NCI-H187 (cell line): ENCODE measurements at regions not wholly inside any gene's neighbourhood (a gene's known extent, or its start where the extent isn't known, plus 50 kb on each side); places are given as distances from the start of the nearest gene placed in this dataset.
"Not testable (repeated sequence)": the region's sequence is repeated elsewhere in the genome, so short reads cannot be mapped to it uniquely, and the experiment has no call there.

Experiments
- DNase-seq, 2 experiments: peaks; one replicate each; lab custom pipeline; 2025; lab: John Stamatoyannopoulos, UW

- no peak for DNase-seq
Observed at GRCh38 chr6:27854421-27854820, 57.8 kb downstream of the OR2B2 start.

- no peak for DNase-seq
Observed at GRCh38 chr6:27851440-27851839, 60.8 kb downstream of the OR2B2 start.

DNA sequence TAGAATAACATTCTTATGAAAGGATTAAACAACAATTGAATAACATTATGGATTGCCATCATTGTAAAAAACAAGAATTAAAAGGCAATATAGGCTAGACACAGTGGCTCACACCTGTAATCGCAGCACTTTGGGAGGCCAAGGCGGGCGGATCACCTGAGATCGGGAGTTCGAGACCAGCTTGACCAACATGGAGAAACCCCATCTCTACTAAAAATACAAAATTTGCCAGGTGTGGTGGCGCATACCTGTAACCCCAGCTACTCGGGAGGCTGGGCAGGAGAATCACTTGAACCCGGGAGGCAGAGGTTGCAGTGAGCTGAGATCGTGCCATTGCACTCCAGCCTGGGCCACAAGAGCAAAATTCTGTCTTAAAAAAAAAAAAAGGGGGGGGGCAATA, 63.2 kb downstream of the OR2B2 start:
- not testable (repeated sequence) for DNase-seq

DNA sequence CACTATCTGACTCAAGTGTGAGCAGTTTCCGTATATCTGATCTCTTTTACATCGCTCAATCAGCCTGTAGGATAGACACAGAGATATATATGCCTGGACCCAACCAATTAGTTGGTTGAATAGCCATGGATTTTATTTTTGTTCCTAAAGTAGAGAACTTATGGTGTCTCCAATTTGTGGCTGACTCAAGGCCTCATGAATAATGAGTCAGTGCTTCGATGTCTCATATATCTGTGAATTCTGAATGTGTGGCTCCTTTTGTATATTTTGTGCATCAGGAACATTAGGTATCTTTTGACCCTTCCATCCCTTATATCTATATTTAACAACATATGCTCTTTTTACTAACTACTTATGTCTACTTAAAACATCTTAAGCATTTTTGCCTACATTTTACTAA, 64.5 kb downstream of the OR2B2 start:
- no peak for DNase-seq

- no peak for DNase-seq
Observed at GRCh38 chr6:27840572-27840971, 71.6 kb downstream of the OR2B2 start.

GRCh38 chr6:27839626-27840475, 72.3 kb downstream of the OR2B2 start:
- DNase-seq: no peak

- peak in 1 of 2 experiments; percentile 43 for DNase-seq
Observed at GRCh38 chr6:27838945-27839625, 73.1 kb downstream of the OR2B2 start.

DNA sequence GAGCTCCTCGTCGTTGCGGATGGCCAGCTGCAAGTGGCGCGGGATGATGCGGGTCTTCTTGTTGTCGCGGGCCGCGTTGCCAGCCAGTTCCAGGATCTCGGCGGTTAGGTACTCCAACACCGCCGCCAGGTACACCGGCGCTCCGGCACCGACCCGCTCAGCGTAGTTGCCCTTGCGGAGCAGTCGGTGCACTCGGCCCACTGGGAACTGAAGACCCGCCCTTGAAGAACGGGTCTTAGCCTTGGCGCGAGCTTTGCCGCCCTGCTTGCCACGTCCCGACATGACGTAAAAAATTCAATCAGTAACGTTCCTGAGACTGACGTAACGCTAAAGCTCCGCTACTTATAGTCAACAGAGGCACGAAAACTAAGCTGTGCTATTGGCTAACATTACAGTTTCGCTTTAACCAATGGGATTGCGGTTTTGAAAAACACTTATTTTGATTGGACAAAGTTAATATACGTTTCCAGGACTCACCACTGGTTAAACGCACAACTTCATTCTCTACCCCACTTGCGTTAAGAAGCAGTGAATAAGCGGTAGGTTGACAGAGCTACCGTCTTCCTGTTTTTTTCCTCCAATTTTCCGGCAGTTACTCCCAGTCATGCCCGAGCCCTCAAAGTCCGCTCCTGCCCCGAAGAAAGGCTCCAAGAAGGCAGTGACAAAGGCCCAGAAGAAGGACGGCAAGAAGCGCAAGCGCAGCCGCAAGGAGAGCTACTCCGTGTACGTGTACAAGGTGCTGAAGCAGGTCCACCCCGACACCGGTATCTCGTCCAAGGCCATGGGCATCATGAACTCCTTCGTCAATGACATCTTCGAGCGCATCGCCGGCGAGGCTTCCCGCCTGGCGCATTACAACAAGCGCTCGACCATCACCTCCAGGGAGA, 73.9 kb downstream of the OR2B2 start:
- peak; percentile 91 to 94 for DNase-seq

DNA sequence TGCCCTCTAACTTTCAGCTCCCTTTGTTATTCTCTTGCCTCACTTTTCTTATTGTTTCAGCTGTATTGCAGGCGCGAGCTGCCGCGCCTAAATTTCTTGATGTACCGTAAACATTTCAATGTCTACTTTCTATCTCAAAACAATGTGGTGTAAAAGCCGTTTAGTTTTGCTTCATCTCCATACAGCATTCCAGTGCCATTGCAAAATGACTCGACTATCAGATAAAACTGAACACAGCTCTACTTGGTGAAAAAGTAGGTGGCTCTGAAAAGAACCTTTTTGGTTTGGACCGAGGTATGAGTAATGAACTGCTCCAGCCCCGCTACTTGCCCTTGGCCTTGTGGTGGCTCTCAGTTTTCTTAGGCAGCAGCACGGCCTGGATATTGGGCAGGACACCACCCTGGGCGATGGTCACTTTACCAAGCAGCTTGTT, 74.6 kb downstream of the OR2B2 start:
- peak in 1 of 2 experiments; percentile 83 for DNase-seq

GRCh38 chr6:27836783-27837624, 75.2 kb downstream of the OR2B2 start:
- peak; percentile 68 to 79 for DNase-seq

DNA sequence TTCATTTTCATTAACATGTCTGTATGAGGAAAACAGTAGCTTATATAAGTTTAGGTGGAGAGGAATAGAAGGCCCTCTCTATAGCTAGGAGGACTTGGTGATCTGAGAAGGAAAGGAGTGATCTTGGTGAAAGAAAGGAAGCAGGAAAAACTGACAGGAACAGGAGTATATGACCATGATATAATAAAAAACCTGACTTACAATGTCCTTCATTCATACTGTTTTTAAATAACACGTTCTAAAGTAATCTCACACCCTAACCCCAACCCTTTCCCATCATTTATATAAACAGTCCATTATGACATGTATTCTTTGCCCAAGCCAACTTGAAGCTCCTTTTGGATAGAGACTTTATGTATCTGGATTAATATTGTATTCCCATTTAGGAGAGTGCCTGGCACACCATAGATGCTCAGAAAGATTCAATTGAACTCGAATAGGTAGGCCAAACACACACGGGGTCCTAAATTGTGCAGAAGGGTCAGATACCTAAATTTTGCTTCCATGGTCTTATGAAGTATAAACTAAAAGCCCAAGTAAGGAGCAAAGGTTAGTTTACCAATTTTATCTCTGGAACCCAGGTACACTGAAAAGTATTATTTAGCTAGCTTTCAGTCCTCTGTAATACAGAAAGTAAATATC, 75.9 kb downstream of the OR2B2 start:
- peak in 1 of 2 experiments; percentile 58 for DNase-seq

DNA sequence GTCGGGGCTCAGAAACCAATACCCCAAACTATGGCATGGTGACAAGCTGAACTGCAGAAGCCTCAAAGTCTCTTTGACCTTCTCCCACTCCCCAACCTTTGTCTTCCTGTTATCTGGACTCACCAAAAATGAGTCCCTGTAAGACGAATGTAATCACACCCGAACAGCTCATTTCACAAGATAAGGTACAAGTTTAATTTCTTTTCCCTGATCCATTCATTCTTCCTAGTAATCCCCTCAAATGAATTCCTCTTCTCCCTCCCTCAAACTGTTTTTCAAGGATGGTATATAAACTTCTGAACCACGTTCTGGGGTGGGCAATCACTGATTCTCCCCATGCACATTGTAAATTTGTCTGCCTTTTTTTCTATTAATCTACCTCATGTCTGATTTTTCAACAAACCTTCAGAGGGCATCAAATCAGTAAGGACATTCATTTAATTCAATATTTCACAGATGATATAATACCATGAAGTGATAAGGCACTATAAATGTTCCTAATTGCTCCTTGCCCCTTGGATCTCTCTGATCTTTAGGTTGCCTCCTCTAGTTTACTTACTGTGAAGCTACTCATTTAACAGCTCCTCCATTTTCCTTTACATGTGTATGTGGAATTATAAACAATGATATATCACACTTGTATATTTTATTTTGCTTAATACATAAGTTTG, 77.2 kb downstream of the OR2B2 start:
- DNase-seq: no peak

GRCh38 chr6:27834384-27834783, 77.8 kb downstream of the OR2B2 start:
- no peak for DNase-seq

GRCh38 chr6:27831434-27832081, 80.6 kb downstream of the OR2B2 start:
- DNase-seq: peak; percentile 21 to 38

DNA sequence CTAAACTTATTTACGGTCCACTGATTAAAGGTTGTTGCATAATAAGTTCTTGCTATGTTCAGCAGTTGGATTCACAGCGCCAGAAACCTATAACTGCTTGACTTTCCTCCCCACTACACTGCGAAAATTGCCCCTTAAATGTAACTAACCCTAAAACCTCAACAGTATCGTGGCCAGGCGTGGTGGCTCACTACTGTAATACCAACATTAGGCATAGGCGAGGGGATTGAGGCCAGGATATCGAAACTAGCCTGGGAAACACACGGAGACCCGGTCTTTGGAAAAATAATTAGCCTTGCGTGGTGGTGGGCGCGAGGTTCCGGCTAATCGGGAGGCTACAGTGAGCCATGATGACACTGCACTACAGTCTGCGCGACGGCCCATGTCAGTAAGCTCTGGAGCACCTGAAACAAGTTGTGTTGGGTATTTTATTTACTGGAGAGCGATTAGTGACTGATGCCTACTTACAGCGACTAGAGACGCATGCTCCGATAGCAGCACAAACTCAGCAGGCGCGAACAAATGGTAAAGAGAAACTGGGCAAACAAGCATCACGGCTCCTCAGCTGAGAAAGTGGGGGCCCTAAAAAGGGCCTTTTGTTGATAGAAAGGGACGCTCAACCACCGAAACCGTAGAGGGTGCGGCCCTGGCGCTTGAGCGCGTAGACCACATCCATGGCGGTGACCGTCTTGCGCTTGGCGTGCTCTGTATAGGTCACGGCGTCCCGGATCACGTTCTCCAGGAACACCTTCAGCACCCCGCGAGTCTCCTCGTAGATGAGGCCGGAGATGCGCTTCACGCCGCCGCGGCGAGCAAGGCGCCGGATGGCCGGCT, 81.4 kb downstream of the OR2B2 start:
- peak in 1 of 2 experiments; percentile 23 for DNase-seq

DNA sequence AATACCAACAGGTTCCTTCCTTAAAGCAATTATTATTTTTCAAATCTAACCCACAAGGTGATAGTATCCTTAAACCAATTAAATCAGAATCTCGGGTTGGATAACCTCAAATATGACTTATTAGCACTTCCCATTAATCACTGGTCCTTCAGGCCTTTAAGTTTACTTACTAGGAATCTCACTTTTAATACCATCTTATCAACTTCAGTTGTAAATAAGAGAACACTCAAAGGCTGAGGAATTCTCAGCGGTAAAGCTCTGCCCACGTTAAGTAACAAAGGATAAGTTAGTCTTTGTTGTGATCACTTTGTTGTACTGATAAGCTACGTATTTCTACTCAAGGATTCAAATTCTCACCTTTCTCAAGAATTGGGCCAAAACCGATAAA, 82.0 kb downstream of the OR2B2 start:
- no peak for DNase-seq

- no peak for DNase-seq
Observed at GRCh38 chr6:27829453-27830211, 82.6 kb downstream of the OR2B2 start.

- DNase-seq: not testable (repeated sequence)
Observed at GRCh38 chr6:27827477-27827876, 84.7 kb downstream of the OR2B2 start.
